IPS DF 19.7 (cell line): ENCODE measurements at regions not wholly inside any gene's neighbourhood (a gene's known extent, or its start where the extent isn't known, plus 50 kb on each side); places are given as distances from the start of the nearest gene placed in this dataset.
"Not testable (repeated sequence)": the region's sequence is repeated elsewhere in the genome, so short reads cannot be mapped to it uniquely, and the experiment has no call there.

Experiments
- DNase-seq: peaks from one replicate; pipeline ENCODE4 v3.0.0-alpha.2; 2013; ENCODE audit warnings: low read depth, low spot score

DNA sequence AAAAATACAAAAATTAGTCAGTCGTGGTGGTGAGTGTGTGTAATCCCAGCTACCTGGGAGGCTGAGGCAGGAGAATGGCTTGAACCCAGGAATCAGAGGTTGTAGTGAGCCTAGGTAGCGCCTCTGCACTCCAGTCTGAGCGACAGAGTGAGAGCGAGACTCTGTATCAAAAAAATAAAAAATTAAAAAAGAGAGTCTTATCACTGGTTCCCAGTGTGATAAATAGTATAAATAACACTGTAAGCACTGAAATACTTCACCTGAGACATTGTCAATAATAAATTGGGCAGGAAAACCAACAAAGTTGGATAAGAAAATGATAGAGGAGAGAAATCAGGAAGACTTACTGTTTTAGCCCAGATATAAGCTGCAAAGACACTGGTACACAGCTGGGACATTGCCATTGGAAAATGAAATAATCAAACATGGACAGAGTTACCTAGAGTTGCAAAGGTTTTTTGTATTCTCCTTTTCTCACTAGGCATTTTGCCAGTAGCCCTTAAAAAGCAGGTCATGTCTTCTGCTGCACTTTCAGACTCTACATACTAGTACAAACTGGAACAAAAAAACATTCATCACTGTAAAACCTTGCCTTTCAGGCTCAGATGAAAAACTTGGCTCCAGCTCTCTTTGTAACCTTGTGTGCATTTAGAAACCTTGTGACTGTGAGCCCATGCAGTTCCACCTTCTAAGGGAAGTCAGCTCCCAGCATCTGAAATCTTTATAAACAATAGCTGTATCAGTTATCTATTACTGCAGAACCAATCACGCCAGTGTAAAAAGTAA, 55.0 kb upstream of the PPP1R2C start:
- DNase-seq, result no peak

DNA sequence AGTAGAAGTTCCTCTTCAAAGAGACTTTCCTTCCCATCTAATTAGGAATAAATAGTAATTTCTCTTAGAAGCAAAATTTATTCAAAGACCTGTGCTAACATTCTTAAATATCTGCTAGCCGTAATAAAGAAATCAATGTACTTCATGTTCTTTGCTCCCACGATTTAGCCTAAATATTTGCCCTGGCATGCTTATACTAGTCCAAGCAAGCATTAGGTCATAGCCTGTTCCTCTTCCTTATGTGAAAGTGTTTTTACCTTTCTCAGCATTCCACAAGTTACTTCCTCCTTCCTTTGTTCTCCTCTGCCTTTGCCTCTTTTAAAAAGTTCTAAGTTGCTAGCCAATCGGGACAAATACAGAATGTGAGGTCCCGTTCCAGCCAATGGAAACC, 55.6 kb upstream of the PPP1R2C start:
- DNase-seq, result not testable (repeated sequence)

DNA sequence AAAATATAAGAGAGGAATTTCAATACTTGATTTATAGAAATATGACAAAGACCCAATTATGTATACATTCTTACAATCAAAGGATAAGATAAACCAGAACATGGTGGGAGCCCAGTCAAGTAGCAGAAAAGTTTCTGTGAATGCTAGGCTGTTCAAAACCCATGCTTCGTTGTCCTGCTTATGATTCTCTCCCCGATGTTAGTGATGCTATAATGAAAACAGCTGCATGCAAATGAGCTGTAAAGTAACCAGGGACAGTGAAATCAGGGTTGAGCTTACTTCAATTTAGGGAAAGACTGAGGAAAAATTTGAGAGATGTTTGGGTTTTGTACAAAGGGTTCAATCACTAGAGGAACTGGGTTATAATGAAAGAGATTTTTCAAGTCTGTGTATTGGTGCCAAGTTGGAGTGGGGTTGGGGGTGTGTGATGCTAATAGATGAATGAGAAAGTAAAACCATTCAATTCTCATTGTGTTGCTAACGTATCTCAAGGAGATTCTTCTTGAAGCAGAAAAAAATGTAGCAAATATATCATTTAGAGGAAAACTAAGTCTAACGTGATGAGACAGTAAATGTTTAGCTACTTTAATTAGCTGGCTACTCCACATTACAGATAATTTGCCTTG, 59.3 kb upstream of the PPP1R2C start:
- DNase-seq, result no peak

DNA sequence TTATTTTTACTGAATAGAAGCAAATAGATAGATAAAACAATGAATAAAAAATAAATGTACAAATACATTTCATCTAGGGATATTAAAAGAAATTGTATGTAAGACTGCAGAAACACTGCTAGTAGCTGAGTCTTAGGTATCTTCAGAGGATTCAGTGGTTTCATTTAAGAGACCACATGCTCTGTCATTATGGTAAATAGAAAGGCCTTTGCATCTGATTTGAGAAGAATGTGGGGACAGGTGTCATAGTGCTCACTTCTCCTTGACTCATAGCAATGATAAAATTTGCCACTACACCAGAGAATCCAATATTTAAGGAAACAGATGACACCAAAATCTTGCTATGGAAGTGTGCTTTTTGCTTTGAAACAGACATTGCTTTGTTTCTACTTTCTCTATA, 59.8 kb upstream of the PPP1R2C start:
- no peak for DNase-seq

DNA sequence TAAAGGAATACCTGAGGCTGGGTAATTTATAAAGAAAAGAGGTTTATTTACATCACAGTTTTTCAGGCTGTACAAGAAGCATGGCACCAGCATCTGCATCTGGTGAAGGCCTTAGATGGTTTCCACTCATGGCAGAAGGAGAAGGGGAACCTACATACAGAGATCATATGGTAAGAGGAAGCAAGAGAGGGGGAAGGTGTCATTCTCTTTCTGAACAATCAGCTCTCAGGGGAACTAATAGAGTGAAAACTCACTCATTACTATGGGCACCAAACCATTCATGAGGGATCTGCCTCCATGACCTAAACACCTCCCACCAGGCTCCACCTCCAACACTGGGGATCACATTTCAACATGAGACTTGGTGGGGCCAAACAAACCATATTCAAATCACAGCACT, 61.7 kb upstream of the PPP1R2C start:
- DNase-seq, result no peak

DNA sequence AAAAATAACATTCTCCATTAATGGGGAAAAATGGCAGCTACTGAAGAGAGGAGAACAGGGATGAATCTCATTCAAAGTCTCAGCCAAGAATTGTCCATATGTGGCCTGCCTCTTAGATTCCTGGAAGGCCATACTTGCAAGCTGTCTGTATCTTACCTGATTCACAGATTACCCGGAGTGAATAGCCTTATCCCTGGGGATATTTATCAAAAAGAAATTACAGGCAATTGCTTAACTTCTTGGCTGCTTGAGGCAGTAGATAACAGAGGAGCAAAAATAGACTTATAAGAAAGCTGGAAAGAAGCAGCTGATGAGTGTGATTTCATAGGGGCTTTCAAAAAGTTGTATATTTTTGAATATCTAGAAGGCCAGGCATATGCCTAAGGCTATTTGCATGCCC, 68.8 kb upstream of the PPP1R2C start:
- no peak for DNase-seq

DNA sequence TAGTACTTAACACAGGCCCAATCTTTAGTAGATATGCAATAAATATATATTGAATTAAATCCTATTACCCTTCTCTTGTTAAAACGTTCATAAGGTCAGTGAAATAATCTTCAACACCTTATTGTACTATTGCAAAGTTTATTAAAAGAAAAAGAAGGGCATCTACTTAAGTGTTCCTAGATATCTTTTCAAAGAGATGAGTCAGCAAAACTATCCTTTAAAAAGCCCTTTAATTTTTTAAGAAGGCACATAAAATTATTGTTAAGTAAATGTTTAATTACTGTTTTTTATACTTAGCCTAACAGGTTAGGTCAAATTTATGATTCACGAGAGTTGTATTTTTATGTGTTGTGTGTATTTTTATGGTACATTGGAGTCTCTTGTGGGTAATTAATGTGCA, 77.3 kb upstream of the PPP1R2C start:
- no peak for DNase-seq

DNA sequence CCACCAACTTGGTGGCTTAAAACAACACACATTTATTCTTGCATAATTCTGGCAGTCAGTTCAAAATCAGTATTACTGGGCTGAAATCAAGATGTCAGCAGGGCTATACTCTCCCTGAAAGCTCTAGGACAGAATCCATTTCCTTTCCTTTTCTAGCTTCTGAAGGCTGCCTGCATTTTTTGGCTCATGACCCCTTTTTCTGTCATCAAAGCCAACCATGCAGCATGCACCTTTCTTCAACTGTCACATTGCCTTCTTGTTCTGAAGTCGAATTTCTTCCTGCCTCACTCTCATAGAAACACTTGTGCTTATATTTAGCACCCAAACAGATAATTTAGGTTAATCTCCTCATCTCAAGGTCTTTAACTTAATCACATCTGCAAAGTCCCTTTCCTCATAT, 79.8 kb upstream of the PPP1R2C start:
- no peak for DNase-seq

DNA sequence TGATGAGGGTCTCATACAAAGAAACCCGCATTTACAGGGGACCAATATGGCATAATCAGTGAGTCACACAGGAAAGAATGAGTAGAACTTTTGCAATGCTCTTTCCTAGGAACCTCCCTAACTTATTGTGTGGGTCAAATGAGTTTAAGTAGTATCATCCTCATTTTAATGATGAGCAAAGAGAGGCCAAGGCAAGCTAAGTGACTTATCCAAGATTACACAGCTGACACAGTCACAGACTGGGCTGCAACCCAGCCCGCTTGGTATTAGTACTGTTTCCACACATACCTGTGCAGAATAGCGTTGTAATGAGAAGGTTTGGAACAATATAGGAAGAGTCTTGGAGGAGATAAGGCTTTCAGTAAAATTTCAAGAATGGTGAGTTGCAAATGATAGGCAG, 91.0 kb upstream of the PPP1R2C start:
- no peak for DNase-seq

DNA sequence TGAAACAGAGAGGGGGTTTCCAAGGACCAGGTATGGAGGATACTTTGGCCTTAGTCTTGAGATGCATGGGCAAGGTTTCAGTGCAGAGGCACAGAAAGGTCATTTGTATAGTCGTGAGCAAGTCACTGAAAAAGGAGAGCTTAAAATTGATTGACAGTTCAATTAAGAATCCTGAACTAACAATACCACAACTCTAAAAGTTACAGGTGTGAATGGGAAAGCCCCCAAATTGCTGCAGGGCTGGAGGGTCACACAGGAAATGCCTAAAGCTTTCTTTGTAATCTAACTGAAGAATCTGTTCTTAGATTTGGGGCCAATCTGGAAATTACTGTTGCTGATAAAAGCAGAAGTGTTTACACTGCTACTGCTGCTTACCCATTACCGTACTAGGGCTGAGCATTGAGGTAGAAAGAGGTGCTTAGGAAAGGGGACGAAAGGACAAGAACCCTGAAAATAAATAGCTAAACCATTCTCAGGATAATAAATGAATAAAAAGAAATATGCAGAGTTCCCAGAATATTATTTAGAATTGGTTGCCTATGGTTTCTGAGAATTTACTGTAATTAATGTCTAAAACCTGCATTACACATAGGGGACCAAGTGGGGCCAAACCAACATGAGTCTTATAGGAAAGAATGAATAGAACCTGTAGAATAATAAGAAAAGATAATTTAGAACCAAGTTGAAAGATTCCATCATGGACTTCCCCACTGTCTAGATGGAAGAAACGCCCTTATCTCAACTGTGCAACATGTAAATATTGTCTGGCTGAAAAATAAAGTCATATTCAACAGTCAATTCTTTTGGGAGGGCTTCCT, 91.9 kb upstream of the PPP1R2C start:
- no peak for DNase-seq

DNA sequence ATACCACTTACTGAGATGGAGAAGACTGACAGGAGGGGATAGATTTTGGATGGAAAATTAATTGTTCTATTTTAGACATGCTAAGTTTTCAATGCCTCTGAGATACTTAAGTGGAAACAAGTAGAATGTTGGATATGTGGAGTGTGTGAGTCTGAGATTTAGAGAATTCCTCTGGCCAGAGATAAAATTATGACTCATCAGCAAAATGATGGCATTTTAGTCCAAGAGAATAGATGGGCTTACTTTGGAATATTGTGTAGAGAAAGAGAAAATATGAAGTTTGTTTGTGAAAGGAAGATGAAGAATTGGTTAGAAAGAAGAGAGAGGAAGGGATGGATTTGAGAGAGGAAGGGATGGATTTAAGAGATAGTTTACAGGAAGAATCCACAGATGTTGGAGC, 108.6 kb upstream of the PPP1R2C start:
- DNase-seq, result no peak

DNA sequence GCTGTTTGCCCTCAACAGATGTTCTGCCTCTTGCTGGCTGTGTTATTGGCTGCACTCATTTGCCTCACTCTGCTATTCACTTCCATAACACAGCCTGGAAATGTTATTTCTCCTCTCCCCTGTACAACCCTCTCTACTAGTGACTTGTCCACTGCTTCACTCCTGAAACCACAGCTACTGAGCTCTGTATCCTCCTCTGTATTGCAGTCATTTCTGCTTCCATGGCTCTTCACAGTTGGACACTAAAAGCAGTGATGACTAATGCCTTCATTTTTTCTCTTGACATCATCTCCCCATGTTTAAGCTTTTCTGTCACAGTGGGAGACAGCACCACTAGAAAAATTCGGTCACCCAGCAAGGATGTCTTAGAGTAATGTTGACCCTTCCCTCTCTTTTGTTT, 123.0 kb upstream of the PPP1R2C start:
- no peak for DNase-seq

DNA sequence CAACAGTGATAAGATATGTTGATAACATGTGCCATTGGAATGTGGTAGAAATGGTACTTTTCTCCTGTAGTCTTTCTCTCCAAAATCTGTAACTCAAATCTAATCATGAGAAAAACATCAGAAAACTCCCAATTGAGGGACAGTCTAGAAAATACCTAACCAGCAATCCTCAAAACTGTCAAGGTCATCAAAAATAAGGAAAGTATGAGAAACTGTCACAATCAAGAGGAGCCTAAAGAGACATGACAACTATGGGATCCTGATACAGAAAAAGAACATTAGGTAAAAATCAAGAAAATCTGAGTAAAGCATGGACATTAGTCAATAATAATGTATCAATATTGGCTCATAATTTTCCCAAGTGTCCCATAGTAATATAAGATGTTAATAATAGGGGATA, 124.5 kb upstream of the PPP1R2C start:
- DNase-seq, result no peak

DNA sequence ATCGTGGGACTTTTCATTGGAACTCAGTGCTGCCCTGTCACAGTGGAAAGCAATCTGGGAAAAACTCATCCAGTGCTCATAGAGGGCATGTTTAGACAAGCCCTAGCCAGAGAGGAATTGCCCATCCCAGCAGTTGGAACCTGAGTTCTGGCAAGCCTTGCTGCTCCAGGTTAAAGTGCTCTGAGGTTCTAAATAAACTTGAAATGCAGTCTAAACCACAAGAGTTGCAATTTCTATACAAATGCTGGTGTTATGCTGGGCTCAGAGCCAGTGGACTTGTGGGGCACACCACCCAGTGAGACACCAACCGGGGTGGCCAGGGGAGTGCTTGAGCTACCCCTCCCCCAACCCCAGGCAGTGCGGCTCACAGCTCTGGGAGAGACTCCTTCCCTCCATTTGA, 142.8 kb upstream of the PPP1R2C start:
- DNase-seq, result no peak

DNA sequence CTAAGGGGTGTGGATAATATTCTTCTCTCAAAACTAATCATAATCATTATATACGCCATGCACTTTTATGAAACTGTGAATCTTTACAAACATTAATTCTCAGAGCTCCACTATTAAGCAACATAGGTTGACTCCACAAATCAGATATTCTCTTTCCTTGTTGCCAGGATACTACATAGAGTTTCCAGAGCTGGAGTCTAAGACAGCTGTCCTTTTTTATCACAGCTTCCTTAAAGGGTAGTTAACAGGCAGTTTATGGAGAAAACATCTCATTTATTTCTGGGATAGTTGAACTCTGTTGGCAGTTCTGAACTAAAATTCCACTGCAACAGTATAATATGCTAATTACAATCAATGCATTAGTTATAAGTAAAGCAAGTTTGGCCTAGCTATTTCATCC, 152.1 kb upstream of the PPP1R2C start:
- no peak for DNase-seq

DNA sequence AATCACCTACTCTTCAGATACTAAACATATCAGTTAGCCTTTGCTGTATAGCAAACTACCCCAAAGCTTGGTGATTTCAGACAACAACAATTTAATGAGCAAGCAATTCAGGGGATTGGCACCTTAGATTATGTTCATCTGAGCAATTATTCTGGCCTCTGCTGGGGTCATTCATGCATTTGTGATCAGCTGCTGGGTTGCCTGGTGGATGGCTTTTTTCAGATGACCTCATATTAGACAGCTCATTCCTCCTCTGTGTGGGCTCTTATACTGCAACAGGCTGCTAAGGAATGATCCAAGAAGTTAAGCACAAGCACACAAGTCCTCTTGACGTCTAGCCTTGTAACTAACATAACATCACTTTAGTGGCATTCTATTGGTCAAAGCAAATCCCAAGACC, 153.0 kb upstream of the PPP1R2C start:
- no peak for DNase-seq

DNA sequence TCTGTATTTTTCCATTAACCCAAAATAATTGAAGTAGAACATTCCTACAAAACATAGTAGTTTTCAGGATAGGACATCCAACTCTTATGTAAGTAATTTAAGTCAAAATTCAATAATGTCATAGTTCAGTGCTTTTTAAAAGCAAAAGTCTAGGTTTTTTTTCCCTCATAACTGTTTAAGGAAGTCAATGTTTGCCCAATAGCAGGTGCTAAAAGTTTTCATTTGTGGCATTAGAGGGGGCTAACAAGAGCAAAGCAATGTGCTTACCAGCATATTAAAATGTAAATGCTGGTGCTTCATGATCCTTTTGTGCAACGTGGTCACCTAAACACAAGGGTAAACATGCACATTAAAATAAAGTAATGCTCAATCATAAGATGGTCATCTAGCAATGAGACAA, 155.2 kb upstream of the PPP1R2C start:
- no peak for DNase-seq

DNA sequence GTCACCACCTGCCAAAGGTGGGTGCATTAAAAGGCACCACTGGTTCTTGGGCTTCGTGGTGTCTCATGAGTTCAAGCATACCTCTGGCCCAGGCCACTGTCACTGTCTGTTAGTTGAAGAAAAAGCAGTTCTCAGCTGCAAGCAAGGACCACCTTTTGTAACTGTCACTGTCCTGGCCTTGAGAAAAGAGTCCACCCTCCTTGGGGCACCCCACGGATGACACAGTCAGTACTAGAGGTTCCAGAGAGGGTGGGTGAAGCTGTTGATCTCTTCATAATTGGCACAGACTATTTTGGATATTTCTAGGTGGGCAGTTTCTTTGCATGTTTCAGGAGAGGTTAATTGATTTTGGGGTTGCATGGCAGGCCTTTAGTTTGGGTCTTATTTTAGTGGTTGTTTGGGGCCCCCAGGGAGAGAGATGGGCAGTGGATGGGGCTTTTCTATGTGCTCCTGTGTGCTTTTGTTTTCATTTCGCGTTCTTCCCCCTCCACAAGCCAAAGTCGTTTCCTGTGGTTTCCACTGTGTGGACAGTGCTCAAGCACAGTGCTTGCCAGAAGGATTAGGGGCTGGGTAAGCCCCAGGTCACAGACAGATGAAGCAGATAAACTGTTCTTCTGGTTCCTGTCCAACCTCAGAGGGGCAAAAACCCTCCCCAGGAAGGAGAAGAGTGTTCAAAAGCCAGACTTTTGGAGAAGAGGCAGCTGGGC, 156.2 kb upstream of the PPP1R2C start:
- no peak for DNase-seq

DNA sequence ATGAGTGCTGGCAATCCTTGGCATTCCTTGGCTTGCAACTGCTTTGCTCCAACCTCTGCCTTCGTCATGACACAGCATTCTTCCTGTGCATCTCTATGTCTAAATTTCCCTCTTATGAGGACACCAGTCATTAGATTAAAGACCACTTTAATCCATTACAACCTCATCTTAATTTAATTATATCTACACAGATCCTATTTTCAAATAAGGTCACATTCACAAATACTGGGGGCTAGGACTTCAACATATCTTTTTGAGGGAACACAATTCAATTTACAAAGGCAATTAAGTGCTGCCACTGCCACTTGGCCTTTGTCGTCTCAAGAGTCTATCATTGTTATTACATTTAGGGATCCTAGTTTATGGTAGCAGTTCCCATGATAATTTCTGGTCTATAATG, 163.7 kb upstream of the PPP1R2C start:
- no peak for DNase-seq

DNA sequence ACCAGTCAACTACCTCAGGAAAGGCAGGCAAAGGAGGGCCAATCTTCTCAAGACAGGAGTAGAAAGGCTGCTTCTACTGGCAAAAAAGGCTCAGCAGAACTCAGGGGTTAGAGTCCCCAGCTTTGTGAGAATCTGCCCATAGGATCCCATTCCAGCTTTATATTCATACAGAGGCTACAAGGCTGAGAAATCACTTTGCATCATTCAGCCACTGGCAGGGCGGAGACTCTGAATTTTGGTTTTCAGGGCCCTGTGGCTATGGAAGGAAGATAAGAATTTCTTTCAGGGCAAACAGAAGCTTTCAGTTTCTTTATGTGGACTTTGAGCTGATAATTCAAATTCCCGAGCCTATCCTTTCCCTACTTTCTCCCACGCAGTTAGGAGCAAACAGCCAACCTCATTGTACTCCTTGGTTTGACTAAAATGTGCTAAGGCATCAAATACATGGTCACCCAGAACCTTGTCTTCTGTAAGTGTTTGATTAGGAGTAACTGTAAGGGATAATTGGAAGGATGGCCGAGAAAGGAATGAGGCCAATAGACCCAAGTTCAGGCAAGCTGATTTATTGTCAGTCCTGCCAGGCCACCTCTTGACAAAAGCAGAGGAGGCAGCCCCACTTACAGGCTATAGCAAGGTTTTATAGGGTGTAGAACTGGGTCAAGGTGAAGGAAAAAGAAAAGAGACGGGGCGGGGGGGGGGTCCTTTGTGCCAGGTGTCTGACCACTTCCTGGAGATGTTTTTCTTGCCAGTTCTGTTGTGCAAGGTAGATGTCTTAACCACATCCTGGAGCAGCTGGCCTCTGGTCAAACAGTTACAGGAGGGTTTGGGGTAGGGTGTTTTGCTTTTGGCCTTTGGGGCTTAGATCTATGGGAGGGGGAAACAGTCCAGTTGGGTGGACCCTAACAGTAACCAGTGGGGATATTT, 165.3 kb upstream of the PPP1R2C start:
- no peak for DNase-seq

DNA sequence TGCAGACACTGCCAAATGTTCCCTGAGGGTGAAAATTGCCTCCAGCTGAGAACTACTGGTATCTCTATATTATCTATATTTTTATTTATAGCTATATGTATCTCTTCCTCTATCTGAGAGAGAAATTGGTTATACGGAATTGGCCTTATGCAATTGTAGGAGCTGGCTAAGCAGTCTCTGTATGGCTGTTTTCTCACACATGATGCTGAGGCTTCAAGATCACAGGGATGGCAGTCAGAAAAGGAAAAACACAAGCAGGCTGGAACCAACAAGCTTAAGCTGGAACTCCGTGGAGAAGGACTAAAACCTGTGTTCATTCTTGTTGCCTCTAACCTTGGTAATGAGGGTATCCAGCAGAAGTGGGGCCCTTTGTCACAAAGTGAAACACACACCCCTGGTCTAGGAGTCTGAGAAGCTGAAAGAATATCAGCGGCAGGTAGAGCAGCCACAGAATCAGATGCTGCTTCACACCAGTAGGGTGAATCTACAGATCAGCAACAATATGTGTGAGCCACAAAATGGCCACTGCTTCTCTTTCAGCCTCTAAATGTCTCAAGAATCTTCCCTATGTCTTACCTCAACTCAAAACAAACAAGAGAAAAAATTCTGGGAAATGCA, 166.5 kb upstream of the PPP1R2C start:
- DNase-seq, result no peak
